Activated gamma-delta T cell treated with Interleukin-2 at 50 U/mL for 16 hours (primary cell): ENCODE measurements at regions not wholly inside any gene's neighbourhood (a gene's known extent, or its start where the extent isn't known, plus 50 kb on each side); places are given as distances from the start of the nearest gene placed in this dataset.

Experiments
- DNase-seq: peaks from one replicate; pipeline ENCODE4 v3.0.0-alpha.2; 2020

- no peak for DNase-seq
Observed at GRCh38 chr22:48333816-48334735, 1493.6 kb downstream of the BRD1 start.

GRCh38 chr22:48333323-48333763 is 1494.3 kb downstream of the BRD1 start:
- DNase-seq = no peak

GRCh38 chr22:48332438-48333322 is 1495.0 kb downstream of the BRD1 start:
- DNase-seq = no peak

- no peak for DNase-seq
Observed at GRCh38 chr22:48331691-48332220, 1495.9 kb downstream of the BRD1 start.

GRCh38 chr22:48331266-48331665 is 1496.4 kb downstream of the BRD1 start:
- no peak for DNase-seq

GRCh38 chr22:48327721-48328120 is 1500.0 kb downstream of the BRD1 start:
- DNase-seq = no peak

- no peak for DNase-seq
Observed at GRCh38 chr22:48323746-48324145, 1503.9 kb downstream of the BRD1 start.

- no peak for DNase-seq
Observed at GRCh38 chr22:48322907-48323306, 1504.8 kb downstream of the BRD1 start.

GRCh38 chr22:48321986-48322545 is 1505.6 kb downstream of the BRD1 start:
- DNase-seq = no peak

GRCh38 chr22:48320683-48321451 is 1506.8 kb downstream of the BRD1 start:
- no peak for DNase-seq

- DNase-seq = no peak
Observed at GRCh38 chr22:48320048-48320682, 1507.5 kb downstream of the BRD1 start.

- no peak for DNase-seq
Observed at GRCh38 chr22:48319321-48320047, 1508.2 kb downstream of the BRD1 start.

- DNase-seq = no peak
Observed at GRCh38 chr22:48318575-48319320, 1508.9 kb downstream of the BRD1 start.

- DNase-seq = no peak
Observed at GRCh38 chr22:48318173-48318572, 1509.5 kb downstream of the BRD1 start.

GRCh38 chr22:48316257-48317250 is 1511.1 kb downstream of the BRD1 start:
- DNase-seq = no peak

- no peak for DNase-seq
Observed at GRCh38 chr22:48315439-48316256, 1512.0 kb downstream of the BRD1 start.

- no peak for DNase-seq
Observed at GRCh38 chr22:48314073-48314472, 1513.6 kb downstream of the BRD1 start.
